Caco-2 (cell line): ENCODE measurements at regions not wholly inside any gene's neighbourhood (a gene's known extent, or its start where the extent isn't known, plus 50 kb on each side); places are given as distances from the start of the nearest gene placed in this dataset.

Experiments used
- BruUV-seq: library from RNA; stranded (reverse); fragments of 400-500 nt; replicated peaks from 2 replicates; lab custom pipeline; 2021; lab: Mats Ljungman, UMichigan
- CTCF ChIA-PET: fragments of 300-600 bp; sonication (Branson Sonifier 250); formaldehyde crosslinking; loops from one replicate; lab custom pipeline; 2022; ENCODE audit warnings: antibody characterized with exemption; lab: Charles Lee
- POLR2A ChIA-PET: fragments of 300-600 bp; sonication (Branson Sonifier 250); formaldehyde crosslinking; loops from one replicate; lab custom pipeline; 2022; ENCODE audit warnings: antibody characterized with exemption; lab: Charles Lee
- DNase-seq, 2 experiments: peaks; one replicate each; pipeline versions ENCODE4 v3.0.0 to v3.0.0-alpha.2; 2020 to 2022
- H3K27me3 ChIP-seq: replicated peaks from 2 replicates; pipeline ENCODE4 v1.6.0; 2011; ENCODE audit warnings: low read length; ENCODE audit not compliant: control insufficient read depth, insufficient read depth
- H3K36me3 ChIP-seq: 2 replicates; pipeline ENCODE4 v1.5.1; 2011; ENCODE audit warnings: low read length; ENCODE audit not compliant: control insufficient read depth, insufficient read depth
- H3K4me1 ChIP-seq: fragments of 250-450 bp; sonication (Bioruptor Pico); 2 replicates; pipeline ENCODE4 v1.5.1; 2020; ENCODE audit warnings: mild to moderate bottlenecking
- H3K4me3 ChIP-seq: 2 replicates; pipeline ENCODE4 v1.5.1; 2011; ENCODE audit warnings: low read depth, mild to moderate bottlenecking, control low read depth, low read length
- H3K9me3 ChIP-seq: fragments of 250-450 bp; sonication (Bioruptor Pico); 2 replicates; pipeline ENCODE4 v1.5.1; 2020; ENCODE audit warnings: mild to moderate bottlenecking, moderate library complexity
- H3K27ac Mint-ChIP-seq: one replicate; pipeline ENCODE4 v1.8.0; 2022; ENCODE audit warnings: mixed read lengths; ENCODE audit not compliant: unreplicated experiment
- H3K27me3 Mint-ChIP-seq: one replicate; pipeline ENCODE4 v1.8.0; 2022; ENCODE audit warnings: mixed read lengths; ENCODE audit not compliant: insufficient read depth, unreplicated experiment
- H3K36me3 Mint-ChIP-seq: one replicate; pipeline ENCODE4 v1.8.0; 2022; ENCODE audit warnings: mild to moderate bottlenecking, mixed read lengths; ENCODE audit not compliant: insufficient read depth, unreplicated experiment
- H3K4me1 Mint-ChIP-seq: one replicate; pipeline ENCODE4 v1.8.0; 2022; ENCODE audit warnings: low read depth, mixed read lengths; ENCODE audit not compliant: unreplicated experiment
- H3K4me3 Mint-ChIP-seq: one replicate; pipeline ENCODE4 v1.8.0; 2022; ENCODE audit warnings: mild to moderate bottlenecking, moderate library complexity, mixed read lengths; ENCODE audit not compliant: unreplicated experiment
- H3K9me3 Mint-ChIP-seq: one replicate; pipeline ENCODE4 v1.8.0; 2022; ENCODE audit warnings: mixed read lengths; ENCODE audit not compliant: unreplicated experiment
- CTCF ChIP-seq, 2 experiments: fragments of 200-600 bp in 1 of 2; IDR thresholded peaks; 1 replicate in 1 of 2; 2 replicates in 1 of 2; pipeline versions ENCODE4 v1.5.1 to v1.8.0; 2011 to 2022; ENCODE audit warnings: antibody characterized with exemption in 1 of 2, control low read depth in 1 of 2, inconsistent platforms in 1 of 2, low read depth in 1 of 2, low read length in 1 of 2, mild to moderate bottlenecking in 1 of 2, moderate library complexity in 1 of 2; ENCODE audit not compliant: insufficient read depth in 1 of 2, severe bottlenecking in 1 of 2, unreplicated experiment in 1 of 2
- intact Hi-C: fragments of 100-400 bp; cut with micrococcal nuclease; formaldehyde crosslinking; loops from one replicate; pipeline ENCODE4 v1.10.0; 2022; ENCODE audit not compliant: unreplicated experiment

- Histone ChIP-seq H3K27me3 (no peaks in the 10 kb centered on the region), H3K36me3 (no peaks in the 10 kb centered on the region), H3K9me3 (no peaks in the 10 kb centered on the region), H3K4me1 (no peaks in the 10 kb centered on the region), H3K4me3 (no peak overlapping the region)
- no peak for TF ChIP-seq CTCF (IDR thresholded peaks at IDR 0.05; ENCODE audit: insufficient read depth in 1 of 2, low read depth in 1 of 2, low read length in 1 of 2, severe bottlenecking in 1 of 2, unreplicated experiment in 1 of 2)
- BruUV-seq, result no TSS peak
- intact Hi-C loops, result loop anchor here (5.0 kb wide), 1 partner anchor 162 kb away; no protein-coding TSS in a partner anchor
- no peak overlapping the region for H3K4me3 Mint-ChIP-seq
- DNase-seq, result no peak
- no peak overlapping the region for H3K27ac Mint-ChIP-seq
- H3K36me3 Mint-ChIP-seq, result peaks cover 14% of the 10 kb centered on the region
- ChIA-PET POLR2A (no interaction called here), CTCF (no interaction called here)
- no peaks in the 10 kb centered on the region for H3K9me3 Mint-ChIP-seq
- no peaks in the 10 kb centered on the region for H3K4me1 Mint-ChIP-seq
- peaks cover 4% of the 10 kb centered on the region for H3K27me3 Mint-ChIP-seq
Measured at GRCh38 chrX:51804741-51805140, 61.5 kb downstream of the GSPT2 start.

GRCh38 chrX:51813886-51814460, 70.7 kb downstream of the GSPT2 start:
- Mint-ChIP-seq H3K4me1 (no peaks in the 10 kb centered on the region), H3K4me3 (no peak overlapping the region), H3K9me3 (no peaks in the 10 kb centered on the region), H3K27ac (no peak overlapping the region), H3K27me3 (no peaks in the 10 kb centered on the region), H3K36me3 (no peaks in the 10 kb centered on the region)
- Histone ChIP-seq H3K4me1 (no peaks in the 10 kb centered on the region), H3K27me3 (no peaks in the 10 kb centered on the region), H3K9me3 (no peaks in the 10 kb centered on the region), H3K36me3 (no peaks in the 10 kb centered on the region), H3K4me3 (no peak overlapping the region)
- intact Hi-C loops, result no loop called here
- no peak for TF ChIP-seq CTCF (IDR thresholded peaks at IDR 0.05; ENCODE audit: insufficient read depth in 1 of 2, low read depth in 1 of 2, low read length in 1 of 2, severe bottlenecking in 1 of 2, unreplicated experiment in 1 of 2)
- ChIA-PET CTCF (no interaction called here), POLR2A (no interaction called here)
- no TSS peak for BruUV-seq
- no peak for DNase-seq

GRCh38 chrX:51824061-51824460, 69.4 kb upstream of the MAGED1 start:
- H3K4me1 ChIP-seq, result no peaks in the 10 kb centered on the region
- no peak overlapping the region for H3K4me3 ChIP-seq
- Mint-ChIP-seq H3K27me3 (no peaks in the 10 kb centered on the region), H3K4me1 (peaks cover 8% of the 10 kb centered on the region), H3K4me3 (no peak overlapping the region), H3K36me3 (no peaks in the 10 kb centered on the region), H3K27ac (no peak overlapping the region), H3K9me3 (no peaks in the 10 kb centered on the region)
- no peak for DNase-seq
- no peaks in the 10 kb centered on the region for H3K9me3 ChIP-seq
- intact Hi-C loops, result no loop called here
- ChIA-PET POLR2A (no interaction called here), CTCF (no interaction called here)
- H3K36me3 ChIP-seq, result no peaks in the 10 kb centered on the region
- no TSS peak for BruUV-seq
- no peak for TF ChIP-seq CTCF (IDR thresholded peaks at IDR 0.05; ENCODE audit: insufficient read depth in 1 of 2, low read depth in 1 of 2, low read length in 1 of 2, severe bottlenecking in 1 of 2, unreplicated experiment in 1 of 2)
- no peaks in the 10 kb centered on the region for H3K27me3 ChIP-seq
